ENCODE measurements at regions not wholly inside any gene's neighbourhood (a gene's known extent, or its start where the extent isn't known, plus 50 kb on each side); places are given as distances from the start of the nearest gene placed in this dataset.
"Not testable (repeated sequence)": the region's sequence is repeated elsewhere in the genome, so short reads cannot be mapped to it uniquely, and the experiment has no call there.

DNA sequence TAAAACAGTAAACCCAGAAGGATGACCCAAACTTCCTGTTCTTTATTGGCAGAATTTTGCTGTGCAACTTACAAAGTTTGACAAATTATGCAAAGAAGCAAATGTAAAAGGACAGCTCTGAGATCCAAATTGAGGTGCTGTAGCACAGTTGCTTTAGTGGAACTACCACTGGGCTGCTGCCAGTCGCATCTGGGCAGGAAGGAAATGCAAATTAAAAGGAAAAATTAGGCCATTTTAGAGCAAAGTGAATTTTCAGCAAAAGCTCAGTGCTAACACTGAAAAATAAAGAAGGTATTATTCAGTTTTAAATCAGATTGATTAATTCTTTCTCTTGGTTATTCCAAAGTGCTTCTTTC, 104.5 kb downstream of the ZMAT3 start:
- peak; percentile 58 for DNase-seq

DNA sequence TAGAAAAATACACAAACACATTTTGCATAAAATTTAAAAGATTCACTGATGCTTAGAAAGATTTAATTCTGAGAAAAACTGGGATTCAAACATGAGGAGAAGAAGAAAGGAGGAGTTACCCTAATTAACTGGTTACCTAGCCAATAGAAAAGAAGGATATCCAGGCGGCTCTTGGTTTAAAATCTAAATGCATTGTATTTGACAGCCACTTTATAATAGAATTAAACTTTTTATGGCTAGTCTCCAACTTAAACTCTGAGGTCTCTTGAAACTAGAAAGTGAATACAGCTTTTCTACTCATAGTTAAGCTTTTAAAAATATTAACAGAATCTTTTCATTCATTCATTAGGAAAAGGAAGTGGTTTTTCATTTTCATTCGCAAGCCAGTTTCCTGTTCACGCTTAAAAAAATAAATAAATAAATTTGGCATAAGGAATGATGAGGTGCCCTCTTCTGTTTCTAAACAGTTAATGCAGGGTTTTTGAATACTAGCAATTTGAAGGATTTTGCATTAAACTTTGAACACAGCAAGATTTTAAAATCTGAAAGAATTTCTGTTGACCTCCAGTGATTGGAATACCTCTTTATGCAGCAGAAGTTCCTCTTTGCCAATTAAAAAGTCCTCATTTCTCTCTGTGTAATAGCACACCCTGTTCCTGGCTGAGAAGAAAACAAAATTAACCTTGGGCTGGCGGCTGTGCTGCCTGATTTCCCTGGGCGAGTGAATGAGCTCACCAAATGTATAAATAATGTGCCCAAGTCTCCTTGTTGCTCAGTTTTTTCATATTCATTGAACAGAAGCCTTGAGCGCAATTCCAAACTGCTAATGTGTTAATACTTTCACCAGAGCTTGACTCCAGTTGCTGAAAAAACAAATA, 105.1 kb downstream of the ZMAT3 start:
- peak; percentile 58 for DNase-seq

DNA sequence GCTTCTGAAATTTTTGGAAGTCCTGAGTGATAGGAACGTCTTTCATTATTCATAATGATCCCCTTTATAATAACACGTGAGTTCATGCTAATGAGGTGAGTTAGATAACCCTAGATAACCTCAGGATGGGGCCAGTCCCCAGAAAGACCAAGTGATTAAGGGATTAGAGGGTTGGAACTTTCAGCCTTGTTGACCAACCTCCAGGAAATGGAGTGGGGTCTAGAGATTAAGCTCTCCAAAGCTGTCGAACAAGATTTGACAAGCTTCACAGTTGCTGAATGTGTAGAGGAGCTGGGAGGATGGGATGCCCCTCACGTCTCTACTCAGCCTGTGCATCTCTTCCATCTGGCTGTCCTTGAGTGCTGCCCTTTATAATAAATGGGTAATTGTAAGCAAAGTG, 107.1 kb downstream of the ZMAT3 start:
- no peak for DNase-seq

DNA sequence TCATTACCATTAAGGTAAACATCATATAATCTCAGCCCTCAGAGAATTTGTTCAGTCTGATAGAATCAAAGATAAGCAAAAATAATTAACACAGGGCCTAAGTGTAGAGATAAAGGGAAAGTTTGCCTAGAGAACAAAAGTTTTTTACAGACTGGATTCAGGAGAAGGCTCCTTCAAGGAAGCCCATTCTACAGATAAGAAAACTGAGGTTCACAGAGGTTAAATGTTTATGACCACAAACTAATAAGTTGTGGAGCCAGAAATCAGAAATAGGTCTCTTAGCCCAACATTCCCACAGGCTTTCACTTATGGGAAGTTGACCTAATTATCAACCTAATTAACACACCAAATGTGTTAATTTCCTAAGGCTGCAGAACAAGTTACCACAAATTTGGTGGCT, 110.7 kb downstream of the ZMAT3 start:
- no peak for DNase-seq

DNA sequence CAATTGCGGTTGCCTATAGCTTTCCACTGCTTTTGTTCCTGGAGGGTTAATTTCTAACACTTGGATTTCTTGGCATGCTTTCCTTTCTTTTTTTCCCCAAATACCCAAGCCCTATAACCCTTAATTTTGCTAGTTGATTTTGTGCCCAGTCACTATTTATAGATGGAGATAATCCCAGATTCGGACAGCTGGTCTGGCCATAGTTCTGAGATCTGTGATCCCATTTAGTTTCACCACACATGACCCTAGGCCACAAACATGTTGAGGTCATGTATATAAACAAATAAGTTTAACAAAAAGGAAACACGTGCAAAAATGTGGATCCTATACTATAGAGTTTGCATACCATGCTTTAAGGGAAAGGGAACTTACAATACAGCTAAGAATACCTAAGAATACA, 111.4 kb downstream of the ZMAT3 start:
- DNase-seq: no peak

DNA sequence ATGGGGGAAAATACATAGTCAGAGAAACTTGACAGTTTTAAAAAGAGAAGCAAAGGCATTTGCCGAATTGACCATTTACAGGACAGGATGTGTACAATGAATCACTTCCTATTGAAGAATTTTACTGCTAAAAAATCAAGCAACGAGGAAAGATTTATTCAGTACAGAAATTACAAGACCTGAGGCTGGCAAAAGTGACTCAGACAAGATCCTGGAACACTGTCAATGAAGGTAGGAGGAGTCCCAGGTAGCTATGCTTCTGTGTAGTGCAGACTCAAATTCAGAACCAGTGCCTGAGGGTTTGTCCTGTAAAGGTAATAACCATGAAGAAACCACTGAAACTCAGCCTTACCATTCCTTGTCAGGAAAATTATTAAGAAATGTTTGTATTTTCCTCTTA, 120.9 kb downstream of the ZMAT3 start:
- DNase-seq: no peak

DNA sequence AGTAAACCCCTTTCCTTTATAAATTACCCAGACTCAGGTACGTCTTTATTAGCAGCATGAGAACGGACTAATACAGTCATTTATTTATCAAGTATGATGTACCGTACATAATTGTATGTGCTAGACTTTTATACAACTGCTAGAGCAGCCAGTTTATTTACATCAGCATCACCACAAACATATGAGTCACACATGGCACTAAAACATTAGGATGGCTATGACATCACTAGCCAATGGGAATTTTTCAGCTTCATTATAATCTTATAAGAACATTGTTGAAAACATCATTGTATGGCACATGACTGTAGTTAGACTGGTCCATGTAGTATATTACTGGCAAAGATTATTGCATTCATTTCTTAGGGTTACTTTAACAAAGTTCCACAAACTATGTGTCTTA, 121.7 kb downstream of the ZMAT3 start:
- no peak for DNase-seq

DNA sequence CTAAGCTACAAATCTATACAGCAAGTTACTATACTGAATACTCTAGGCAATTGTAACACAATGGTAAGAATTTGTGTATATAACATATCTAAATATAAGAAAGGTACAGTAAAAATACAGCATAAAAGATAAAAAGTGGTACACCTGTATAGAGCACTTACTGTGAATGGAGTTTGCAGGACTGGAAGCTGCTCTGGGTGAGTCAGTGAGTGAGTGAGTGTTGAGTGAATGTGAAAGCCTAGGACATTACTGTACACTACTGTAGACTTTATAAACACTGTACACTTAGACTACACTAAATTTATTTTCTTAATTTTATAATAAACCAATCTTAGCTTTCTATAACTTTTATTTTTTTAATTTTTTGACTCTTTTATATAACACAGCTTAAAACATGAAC, 123.1 kb downstream of the ZMAT3 start:
- no peak for DNase-seq

DNA sequence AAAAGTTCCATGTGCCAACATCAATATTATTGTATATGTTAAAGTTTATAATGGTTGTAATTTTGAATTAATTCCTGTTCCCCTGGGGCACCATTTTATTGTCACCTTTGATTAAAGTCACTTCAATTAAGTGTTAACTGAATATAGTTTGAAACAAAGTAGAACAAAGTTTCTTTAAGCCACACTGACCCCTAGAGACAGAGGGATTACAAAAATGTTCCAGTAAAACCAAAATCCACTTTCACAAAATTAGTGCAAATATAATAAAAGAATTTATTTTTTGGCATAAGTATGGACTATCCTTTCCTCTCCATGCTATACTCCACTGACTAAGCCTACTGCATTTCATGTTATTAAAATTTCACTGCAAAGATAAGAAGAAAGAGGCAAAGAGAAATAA, 123.9 kb downstream of the ZMAT3 start:
- DNase-seq: peak; percentile 8

DNA sequence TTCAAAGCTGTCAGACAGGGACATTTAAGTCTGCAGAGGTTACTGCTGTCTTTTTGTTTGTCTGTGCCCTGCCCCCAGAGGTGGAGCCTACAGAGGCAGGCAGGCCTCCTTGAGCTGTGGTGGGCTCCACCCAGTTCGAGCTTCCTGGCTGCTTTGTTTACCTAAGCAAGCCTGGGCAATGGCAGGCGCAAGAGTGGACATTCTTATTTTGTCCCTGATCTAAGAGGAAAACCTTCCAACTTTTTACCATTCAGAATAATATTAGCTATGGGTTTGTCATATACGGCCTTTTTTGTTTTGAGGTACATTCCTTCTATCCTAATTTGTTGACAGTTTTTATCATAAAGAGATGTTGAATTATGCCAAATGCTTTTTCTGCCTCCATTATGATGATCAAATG, 129.3 kb downstream of the ZMAT3 start:
- not testable (repeated sequence) for DNase-seq

DNA sequence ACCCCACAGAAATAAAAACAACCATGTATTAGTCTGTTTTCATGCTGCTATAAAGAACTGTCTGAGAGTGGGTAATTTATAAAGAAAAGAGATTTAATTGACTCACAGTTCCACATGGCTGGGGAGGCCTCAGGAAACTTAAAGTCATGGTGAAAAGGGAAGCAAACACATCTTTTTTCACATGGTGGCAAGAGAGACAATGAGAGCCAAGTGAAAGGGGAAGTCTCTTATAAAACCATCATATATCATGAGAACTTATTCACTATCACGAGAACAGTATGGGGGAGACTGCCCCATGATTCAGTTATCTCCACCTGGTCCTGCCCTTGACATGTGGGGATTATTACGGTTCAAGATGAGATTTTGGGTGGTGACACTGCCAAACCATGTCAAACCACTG, 141.5 kb downstream of the ZMAT3 start:
- DNase-seq: no peak

DNA sequence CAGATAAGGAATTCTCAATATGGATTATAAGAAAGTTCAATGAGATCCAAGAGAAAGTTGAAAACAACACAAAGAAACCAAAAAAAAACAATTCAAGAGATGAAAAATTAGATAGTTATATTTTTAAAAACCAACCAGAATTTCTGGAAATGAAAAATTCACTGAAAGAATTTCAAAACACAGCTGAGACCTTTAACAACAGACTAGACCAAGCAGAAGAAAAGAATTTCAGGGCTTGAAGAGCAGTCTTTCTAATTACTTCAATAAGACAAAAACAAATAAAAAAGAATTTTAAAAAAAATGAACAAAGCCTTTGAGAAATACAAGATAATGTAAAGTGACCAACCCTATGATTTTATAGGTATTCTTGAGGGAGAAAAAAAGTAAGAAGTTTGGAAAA, 155.4 kb downstream of the ZMAT3 start:
- no peak for DNase-seq

DNA sequence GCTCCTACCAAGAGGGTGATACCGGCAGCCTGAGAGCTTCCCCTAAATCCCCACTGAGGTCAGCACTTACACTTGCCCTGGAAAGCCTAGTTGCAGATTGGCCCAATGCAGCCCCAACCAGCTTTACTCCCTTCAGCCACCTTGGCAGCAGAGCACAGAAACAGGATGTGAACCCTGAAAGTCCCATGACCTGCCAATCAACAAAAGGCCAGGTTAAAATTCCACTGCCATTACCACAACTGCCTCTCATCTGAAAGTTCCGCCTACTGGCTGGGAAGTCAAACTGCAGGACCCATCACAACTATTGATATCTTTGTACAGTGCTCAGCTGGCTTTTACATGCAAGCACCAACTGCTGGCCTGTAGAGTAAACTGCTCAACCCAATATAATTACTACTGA, 156.2 kb downstream of the ZMAT3 start:
- no peak for DNase-seq

DNA sequence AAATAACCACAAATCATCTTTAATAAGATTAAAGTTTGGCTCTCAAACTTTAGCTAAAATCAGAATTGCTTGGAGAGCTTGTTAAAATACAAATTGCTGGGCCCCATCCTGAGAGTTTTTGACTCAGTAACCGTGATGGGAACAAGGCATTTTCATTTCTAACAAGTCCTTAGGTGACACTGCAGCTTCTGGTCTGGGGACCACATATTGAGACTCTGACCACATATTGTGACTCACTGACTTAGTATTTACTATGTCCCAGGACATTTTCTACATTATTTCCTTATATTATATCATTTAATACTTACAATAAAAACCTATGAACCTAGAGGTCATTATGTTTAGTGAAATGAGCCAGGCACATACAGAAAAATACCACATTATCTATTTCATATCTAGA, 164.5 kb downstream of the ZMAT3 start:
- no peak for DNase-seq

DNA sequence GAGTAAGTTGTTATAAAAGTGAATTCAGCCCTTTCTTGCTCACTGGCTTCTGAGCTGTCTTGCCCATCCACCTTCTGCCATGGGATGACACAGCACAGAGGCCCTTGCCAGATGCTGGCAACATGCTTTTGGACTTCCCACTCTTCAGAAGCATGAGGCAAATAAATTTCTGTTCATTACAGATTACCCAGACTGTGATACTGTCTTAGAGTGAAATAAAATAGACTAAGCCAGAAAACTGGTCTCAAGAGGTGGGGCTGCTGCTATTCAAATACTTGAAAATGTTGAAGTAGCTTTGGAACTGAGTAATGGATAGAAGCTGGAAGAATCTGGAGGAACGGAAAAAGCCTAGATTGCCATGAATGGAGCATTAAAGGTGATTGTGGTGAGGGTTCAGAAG, 170.4 kb downstream of the ZMAT3 start:
- no peak for DNase-seq

DNA sequence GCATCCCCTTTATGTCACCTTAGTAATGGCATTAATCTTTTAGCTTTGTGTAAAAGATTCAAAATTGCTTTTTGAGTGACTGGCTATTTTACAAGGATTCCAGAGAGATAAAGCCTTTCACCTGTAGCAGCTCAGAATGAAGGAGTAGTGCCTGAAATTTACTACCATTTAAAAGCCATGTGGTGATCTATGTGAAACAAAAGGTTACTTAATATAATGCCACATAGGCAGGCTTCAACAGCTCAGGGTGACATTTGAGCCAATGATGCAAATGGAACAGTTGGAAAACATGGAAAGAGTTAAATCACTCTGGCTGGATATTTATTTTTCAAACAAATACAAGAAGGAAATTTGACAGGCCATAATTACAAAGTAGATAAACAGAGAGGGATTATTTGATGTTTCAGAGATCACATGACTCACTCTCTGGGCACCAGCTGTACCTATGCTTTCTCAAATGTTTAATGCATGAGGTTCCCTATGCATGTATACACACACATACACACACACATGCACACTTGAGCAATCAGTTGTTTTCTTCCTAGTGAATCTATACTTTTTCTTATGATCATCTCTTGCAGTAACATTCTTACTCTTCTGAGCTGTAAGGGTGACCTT, 171.5 kb downstream of the ZMAT3 start:
- DNase-seq: no peak

DNA sequence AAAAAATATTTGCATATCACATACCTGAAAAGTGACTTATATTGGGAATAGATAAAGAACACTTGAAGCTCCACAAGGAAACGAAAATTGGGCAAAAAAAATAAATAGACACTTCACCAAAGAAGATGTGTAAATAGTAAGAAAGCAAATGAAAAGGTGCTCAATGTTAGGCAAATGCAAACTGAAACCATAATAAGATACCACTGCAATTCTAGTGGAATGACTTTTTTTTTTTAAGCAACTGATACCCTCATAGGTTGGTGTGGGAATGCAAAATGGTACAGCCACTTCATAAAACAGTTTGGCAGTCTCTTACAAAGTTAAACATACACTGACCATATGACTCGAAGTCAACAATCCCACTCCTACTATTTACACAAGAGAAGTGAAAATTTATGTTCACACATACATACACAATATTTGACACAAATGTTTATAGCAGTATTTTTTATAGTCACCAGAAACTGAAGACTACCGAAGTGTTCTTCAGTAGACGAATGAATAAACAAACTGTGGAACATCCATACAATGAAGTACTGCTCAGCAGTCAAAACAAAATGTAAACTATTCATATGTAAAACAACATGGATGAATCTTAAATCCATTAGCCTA, 176.3 kb downstream of the ZMAT3 start:
- no peak for DNase-seq

Data from midbrain (tissue), 1 donor.